Stimulated activated CD4-positive, alpha-beta T cell treated with anti-CD3 and anti-CD28 coated beads, Interleukin-1b, Interleukin-23, amount 100 ng/mL, for 48 hours (primary cell): ENCODE measurements at regions not wholly inside any gene's neighbourhood (a gene's known extent, or its start where the extent isn't known, plus 50 kb on each side); places are given as distances from the start of the nearest gene placed in this dataset.

ENCODE experiments used
- DNase-seq: peaks from one replicate; pipeline ENCODE4 v3.0.0-alpha.2; 2020

DNA sequence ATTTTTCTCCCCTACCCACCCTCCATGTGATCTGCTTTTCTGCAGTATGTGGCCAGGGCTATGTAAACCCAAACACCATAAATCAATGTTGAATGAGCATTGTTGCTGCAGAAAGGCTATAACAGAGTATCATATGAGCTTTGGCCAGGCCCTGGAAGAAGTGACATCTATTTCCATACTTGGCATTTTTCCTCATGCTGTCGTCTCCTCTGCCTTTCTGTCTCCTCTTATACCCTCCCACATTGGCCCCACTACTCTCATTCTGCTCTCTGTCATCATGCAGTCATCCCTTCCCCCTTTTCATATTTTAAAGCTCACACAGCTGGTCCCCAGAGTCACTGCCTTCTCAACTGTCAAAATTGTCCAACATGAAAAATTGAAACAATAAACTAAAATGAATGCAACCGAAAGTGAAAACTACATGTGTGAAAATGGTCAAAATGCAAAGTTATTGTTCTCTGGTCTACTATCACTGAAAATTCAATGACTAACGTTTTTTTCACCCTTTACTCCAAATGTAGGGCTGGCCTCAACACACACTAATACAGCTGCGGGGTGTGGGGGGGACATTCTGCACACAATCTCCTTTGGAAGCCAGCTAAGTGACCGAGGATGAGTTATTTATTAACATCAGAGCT lies 290.7 kb upstream of the TMPO start:
- DNase-seq: no peak

DNA sequence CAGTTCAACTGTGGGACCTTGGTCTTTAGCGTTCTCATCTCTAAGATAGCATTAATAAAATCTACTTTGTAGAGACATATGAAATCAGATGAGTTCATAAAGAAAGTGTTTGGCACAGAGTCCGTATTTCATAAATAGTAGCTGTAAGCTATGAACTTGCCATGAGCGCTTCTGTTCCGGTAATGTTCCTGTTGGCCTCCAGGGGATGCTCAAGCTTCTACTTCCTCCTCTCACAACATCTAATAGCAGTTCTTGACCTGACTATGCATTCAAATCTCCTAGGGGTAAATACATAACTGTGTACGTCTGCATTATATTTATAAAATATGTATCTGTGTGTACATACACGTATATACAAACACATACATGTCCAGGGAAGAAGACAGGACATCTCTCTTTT lies 288.2 kb upstream of the TMPO start:
- no peak for DNase-seq

DNA sequence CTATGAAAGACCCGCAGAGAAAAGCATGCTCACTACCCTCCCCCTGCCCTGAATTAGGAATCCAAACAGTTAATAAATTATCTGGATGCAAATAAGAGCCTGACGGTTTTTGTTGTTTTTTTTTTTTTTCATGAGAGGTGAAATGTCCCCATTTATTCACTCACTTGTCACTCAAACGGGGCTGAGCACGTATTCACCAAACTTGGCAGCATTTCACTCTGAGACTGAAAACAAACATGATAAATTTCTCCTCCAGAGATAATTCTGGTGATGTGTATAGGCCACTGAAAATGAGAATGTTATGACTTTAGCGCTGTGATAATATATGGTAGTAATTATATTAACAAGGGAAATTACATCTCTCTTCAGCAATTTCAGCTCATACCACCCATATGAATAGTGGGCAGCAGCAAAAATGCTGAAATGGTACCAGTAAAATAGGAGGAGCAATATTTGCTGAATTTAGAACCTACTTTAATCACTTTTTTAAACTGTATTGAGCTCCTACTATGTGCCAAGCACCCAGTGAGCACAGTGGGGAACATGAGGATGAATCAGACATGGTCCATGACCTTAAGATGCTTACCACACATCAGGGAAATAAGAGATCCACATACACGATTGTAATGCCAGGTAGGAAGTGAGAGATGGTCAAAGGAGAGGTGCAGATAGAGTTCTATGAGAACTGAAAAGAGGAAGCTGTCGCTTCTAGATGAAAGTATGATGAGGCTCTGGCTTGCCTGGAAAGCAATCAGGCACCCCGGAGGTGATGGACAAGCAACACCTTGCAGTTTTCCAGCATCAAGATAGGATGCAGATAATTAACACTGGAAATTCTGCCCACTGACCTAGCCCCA lies 286.5 kb upstream of the TMPO start:
- DNase-seq: no peak

DNA sequence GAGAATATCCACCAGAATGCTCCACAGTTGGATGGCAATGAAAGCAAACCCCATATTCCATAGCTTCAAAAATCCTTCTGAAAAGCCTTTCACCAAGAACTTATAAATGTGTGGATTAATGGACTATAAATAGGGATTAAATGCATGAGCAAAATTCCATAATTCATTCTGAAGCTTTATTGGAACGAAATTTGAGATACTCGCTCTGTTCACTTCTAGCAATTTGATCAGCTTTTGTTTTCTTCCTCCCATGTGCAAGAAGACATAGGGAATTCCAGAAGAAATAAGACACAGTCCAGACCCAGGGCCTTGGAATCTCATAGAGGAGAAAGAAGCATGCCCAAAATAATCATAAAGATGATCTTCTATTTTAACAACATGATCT lies 285.9 kb upstream of the TMPO start:
- DNase-seq: no peak

DNA sequence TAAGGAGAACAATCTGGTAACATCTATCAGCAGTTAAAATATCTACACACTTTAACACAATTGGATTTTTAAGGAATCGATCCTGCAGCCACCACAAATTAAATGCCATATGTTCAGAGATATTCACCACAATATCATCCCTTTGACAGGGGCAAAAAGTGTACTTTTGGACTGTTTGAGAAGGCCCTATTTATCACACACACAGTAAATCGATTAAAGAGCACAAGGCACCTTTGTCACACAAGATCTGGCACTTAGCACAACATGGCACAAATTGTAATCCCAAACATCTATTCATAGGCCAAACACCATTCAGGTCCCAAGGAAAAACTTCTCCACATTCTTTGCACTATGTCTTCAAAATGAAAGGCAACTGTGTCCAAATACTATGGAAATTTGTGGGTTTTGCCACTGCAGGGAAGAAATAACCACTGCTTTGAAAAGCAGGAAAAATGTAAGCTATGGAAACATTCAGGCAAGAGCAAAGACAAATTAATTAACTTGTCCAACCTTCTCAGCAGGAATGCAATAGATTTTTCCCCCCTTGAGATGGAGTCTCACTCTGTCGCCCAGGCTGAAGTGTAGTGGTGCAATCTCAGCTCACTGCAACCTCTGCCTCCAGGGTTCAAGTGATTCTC lies 282.5 kb upstream of the TMPO start:
- no peak for DNase-seq

DNA sequence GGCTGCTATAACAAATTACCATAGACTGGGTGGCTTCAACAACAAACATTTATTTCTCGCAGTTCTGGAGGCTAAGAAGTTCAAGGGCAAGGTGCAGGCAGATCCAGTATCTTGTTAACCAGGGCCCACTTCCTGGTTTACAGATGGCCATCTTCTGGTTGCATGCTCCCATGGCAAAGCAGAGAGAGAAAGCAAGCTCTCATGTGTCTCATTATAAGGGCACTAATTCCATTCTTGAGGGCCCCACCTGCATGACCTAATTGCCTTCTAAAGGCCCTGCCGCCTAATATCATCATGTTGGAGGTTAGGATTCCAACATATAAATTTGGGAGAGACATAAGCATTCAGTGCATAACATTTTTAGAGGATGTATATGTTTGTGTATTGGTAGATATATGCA lies 280.1 kb upstream of the TMPO start:
- DNase-seq: no peak

DNA sequence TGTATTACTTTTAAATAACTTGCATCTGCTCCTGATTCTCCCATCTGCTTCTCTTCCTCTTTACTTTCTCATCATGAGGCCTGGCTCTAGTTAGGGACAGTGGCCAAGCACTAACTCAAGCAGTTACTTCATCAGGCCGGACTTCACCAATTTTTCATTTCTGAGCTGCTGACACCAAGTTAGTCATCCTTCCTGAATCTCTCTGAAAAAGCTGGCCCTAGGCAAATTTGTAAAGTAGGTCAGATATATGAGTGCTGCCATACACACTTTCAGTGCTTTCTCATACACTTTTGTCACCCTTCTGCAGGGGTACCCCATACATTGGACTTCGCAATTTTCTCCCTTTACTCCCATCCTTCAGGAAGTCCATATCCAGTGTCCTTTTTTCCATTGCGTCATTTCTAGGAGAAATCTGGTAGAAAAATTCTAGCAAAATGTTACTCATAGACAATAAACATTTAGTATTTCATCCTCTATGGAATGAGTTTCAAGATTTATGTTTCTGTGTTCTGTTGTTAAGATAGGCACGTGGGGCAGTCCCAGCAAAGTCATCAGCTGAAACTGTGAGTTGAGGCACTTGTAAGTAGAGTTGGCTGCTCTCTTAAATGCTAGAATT lies 276.8 kb upstream of the TMPO start:
- no peak for DNase-seq

DNA sequence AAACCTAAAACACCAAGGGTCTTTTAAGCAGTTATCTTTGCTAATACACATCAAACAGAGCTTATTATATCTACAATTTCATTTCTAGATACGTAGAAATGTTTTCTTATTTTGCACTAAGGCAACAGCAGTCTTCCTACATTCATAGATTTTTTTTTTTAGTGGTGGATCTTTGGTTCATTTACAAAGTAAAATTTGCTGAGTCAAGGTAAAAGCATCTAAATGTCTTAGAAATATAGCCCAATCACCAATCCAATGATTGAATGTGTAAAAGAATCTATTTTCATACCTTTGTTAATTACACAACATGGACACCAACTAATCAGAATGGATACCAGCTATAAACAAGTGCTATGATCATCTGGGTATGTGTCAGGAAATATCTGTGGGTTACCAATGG lies 272.2 kb upstream of the TMPO start:
- no peak for DNase-seq

DNA sequence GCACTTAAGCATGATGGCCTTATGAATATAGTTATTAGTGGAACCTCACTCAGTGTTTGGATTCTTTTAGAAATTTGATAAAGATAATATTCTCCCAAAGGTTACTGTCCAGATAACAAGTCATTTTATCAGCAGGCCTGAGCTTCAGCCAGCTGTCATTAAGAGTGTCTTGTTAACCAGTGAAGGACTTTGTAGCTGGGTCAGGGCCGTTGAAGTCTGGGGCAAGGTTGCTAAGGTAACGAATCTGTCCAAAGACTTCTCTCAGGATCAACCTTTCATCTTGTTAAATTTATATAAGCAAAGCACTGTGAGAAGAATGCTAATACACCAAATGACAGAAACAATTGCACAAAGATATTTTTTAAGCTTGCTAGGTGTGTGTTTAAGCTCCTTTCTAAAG lies 271.3 kb upstream of the TMPO start:
- DNase-seq: no peak

DNA sequence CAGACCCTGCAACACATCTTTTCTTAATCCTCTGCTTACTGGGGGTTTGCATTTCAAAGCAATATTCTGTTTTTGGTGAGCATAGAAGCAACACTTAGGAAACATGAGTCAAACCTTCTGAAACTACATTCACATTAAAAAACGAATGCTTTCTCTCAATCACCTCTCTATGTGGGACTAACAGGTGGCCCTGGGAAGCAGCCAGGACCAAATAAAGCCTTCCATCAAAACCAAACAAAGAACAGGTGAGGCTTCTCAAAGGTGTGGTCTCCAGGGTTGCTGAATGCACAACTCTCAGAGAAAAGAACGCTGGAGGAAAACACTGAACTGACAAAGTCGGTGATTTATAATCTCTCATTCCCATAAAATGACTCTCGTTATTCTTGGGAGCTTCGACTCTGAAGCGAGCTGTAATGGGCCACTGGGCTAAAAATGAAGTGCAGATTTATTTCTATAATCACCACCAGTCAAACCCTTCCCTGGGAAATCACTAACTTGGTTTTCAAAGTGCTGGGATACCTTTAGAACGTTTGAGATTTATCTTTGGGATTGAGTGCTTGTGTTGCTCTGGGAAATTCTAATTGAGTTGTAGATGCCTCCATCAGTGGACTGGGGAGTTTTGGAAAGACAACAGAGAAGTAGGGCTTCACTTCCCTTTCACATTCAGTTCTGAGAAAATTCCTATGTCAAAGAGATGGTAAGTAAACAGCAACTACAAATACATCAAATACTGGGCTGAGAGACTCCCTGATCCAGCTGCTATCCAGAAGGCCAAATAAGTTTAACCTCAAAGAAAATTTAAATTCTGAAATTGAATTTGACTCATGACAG lies 262.0 kb upstream of the TMPO start:
- no peak for DNase-seq

DNA sequence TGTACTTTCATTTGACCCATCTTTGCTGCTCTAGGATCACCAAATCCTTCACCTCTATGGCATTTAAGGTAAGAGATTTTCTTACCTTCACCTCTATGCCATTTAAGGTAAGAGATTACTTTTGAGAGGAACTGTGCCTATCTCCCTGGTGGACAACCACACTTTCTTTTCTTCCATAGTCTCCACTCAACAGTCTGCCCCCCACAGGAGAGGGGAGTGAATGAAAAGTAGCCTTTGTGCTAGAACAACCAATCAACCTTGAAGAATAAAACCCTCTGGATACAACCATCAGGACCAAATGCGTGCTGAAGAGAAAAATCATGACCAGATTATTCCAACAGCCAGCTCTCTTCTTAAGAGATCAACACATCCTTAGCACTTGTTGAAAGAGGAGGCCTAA lies 258.6 kb upstream of the TMPO start:
- no peak for DNase-seq

DNA sequence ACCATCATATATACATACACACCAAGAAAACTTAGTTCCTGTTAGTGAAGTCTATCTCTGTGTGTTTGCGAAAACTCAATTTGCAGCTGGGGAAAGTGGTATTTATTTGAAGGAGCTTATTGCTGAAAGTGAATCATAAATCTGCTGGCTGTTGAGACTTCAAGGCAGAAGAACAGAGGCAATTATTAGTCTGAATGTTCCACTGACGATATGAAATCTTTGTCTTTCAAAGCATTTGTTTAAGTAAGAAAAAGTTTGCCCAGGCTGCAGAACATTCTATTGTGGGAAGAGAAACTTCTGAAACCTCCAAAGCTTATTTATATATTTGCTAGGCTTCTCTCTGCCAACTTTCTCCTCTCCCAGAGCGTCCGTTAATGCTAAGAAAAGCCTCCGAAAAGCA lies 255.7 kb upstream of the TMPO start:
- no peak for DNase-seq

DNA sequence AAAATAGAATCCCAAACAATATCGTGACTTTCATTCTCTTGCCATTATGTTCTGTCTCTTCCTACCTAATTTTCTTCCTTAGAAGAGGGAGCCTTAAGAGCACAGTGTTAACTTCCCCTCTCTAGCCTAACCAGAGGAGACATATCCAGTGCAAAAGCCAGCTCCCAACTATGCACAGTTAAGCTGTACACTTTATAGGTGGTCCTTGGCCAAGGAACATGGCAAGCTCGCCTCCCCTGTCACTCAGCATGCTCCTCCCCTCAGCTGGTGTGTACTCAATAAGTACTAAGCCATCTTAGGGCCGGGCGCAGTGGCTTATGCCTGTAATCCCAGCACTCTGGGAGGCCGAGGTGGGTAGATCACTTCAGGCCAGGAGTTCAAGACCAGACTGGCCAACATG lies 255.1 kb upstream of the TMPO start:
- DNase-seq: no peak

DNA sequence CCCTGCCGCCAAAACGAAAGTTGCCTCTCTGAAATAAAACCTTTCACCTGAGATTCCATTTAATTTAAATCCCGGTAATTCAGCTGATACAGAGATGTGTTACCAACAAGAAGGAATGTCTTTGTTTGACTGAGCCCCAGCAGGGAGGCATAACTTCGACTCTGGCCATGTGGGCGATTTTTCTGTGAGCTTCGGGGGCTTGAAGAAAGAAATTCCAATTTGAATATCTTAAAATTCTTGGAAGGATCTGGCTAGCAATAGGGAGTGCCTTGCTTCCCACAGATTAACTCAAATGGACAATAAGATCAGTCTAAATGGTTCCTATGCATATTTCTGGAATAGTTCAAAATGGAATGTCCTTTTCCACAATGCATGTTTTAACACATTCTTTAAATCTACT lies 252.5 kb upstream of the TMPO start:
- DNase-seq: no peak

DNA sequence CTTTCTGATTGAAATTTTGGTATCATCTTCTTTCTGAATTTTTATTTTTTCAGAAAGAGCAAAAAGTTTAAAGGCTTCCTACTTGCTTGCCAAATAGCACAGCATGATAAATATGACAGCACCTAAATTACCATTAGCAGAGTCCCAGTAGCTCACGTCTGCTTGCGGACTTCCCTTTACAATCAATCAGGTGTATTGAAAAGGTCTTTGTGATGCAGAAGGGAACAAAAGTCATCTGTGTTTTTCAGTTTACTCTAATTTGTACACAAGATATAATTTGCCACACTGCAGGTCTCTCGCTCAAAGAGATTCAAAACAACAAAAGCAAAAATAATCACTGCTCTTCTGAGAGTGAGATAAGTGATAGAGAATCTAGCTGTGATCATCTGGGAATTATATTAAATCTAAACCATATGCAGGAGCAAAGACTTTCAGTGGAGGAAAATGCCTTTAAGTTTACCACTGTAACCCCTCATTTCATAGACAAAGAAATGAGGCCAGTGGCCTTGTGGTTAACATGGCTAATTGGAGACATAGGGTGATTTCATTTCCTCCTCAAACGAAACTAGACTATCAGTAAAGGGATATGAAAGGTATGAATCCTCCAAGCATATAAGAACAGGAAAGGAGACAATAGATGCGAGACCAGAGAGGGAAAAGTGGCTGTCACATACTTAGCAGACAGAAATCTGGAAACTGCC lies 240.8 kb upstream of the TMPO start:
- no peak for DNase-seq

DNA sequence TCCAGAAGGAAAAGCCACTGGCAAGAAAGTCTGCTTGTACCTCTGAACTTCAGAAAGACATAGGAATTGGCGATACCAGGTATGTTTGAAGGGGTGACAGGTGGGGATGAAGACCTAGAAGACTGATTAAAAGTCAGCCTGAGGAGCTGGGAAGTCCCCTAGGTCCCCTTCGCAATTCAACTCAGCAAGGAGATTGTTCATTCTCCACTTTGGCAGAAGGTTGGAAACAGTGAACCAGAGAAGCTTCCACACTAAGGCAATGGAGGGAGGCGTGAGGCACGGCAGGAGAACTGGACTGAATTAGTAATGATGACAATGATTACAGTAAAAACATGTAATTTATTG lies 240.3 kb upstream of the TMPO start:
- no peak for DNase-seq

DNA sequence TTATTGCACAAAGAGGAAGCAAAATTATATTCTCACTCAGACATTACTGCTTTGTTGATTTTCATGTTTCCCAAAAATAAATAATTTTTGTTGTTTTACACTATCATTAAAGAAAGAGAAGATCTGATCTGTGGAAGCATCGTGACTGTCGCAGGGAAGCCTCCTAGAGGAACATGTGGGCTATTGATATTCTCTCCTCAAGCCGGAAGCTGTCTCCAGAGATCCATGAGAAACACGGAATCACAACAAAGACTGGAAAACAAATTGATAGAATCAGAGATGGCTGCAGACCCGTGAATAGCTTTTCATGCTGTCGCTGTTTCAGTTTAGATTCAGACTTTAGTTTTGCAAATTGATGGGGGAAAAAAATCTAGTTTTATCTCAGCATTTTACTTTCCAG lies 235.2 kb upstream of the TMPO start:
- DNase-seq: no peak

DNA sequence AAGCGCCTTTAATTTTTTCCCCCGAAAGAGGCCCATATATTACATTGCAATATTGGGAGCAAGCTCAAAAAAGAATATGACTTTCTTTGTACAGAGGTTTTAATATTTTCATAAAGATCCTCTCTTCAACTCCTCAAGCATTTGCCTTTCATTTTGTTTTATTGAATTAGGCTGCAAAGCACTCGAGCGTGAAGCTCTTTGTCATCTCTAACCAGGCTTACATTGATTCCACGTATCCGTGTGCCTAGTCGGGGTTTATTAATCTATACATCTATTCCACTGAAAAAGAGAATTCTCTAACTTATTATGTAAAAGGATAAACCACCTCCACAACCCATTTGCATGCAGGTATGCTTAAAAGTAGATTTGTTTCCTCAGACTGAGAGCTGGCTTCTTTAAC lies 234.8 kb upstream of the TMPO start:
- DNase-seq: no peak

DNA sequence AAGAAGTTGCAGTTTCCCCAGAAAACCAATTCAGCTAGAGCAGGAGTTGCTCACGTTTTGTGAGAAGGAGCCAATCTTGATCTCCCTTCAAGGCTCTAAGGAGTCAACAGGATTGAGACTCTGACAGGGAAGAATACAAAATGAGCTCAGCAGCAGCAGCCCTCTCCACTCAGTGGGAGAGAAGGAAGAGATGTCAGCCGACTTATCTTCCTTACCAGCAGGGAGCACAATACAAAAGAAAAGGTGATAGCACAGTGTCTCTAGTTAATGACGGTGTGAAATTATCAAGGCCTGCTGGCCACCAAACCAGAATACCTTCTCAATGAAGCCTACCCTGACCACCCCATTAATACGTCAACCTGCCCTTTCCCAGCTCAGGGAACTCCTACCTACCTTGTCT lies 223.6 kb upstream of the TMPO start:
- DNase-seq: no peak

DNA sequence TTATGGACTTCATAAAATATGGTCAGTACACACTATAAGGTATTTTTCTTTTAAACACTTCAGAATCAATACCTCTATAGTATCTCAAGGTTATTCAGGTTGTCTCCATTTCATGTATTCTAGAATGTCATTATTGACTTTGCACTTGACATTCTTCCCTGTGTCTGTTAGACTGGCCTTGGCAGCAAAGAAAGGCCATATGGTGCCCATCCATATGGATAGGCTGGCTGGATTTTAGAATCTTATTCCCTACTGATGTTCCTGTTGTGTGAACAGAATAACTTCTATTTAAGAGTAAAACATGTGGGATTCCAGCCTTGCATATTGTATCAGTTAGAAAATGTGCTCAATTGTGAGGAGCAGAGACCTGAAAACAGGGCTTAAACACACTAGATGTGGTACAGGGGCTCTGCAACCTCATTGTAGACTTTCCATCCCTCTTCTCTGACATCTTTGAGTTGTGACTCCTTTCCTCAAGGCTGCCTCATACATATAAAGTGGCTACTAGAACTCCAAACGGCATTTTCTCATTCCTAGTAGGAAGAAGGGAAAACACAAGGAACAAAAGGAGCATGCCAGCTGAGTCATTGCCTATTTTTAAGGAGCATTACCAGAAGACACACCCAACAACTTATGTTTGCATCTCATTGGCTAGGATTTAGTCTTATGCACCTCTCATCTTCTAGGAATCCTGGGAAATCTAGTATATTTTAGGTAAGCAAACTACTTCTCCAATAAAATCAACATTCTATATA lies 221.2 kb upstream of the TMPO start:
- DNase-seq: no peak

DNA sequence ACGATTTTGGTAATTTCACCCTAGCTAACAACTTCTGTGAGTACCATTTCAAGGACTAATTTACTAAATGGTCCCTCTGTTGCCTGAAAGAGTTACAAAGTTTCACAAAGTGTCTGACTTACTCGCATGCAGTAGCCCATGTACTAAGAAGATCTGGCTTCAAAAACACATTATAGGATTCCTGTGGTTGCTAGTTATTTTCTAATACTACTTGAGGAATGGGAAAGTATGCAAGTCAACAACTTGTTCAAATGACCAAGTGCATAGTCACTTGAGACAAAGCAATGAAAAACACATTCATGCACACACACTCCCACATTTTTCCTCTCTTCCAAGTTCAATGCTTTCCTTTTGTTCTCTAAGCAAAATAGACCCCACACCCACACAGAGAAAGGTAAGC lies 219.7 kb upstream of the TMPO start:
- DNase-seq: no peak
